ENCODE measurements at regions not wholly inside any gene's neighbourhood (a gene's known extent, or its start where the extent isn't known, plus 50 kb on each side); places are given as distances from the start of the nearest gene placed in this dataset.
A peak's percentile ranks its signal among the peaks of the same experiment; 100 is the strongest.

DNA sequence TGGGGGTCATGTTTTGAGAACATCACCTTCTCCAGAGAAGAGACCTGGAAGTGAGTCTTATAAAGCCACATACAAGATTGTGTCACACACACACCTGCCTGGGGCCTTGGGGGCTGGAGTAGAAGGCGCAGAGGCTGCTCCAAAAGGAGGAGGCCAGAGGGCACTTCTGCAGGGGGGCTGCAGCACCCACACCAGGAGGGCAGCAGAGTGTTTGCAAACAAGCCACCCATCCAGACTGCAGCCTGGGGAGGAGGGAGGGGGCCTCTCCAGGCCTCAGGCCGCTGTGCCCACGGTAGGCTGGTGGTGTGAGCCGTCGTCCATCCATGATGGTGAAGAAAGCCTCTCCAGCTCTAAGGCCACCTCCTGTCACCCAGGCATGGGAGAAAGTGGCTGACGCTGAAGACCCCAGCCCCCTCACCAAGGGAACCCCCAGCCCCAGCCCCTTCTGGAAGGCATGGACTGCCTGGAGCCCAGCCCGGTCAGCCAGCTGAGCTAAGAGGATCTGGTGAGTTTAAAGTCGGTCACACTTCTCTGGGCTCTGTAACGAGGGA, 77.5 kb downstream of the FOXL3 start:
- no peaks in the 10 kb centered on the region for H3K9me3 ChIP-seq (ENCODE audit: severe bottlenecking)
- peaks cover 33% of the 10 kb centered on the region for H3K4me1 ChIP-seq (ENCODE audit: insufficient read depth, poor library complexity, severe bottlenecking)
- H3K36me3 ChIP-seq (ENCODE audit: low read depth): no peaks in the 10 kb centered on the region
- peak overlapping the region; percentile 85 for H3K27ac ChIP-seq (ENCODE audit: poor library complexity, severe bottlenecking)
- ATAC-seq (ENCODE audit: low read depth) (no peak), DNase-seq (ENCODE audit: low spot score) (no peak)
- no peak for TF ChIP-seq CTCF (IDR thresholded peaks at IDR 0.05; ENCODE audit: poor library complexity, severe bottlenecking)
- no peak overlapping the region for H3K4me3 ChIP-seq (ENCODE audit: severe bottlenecking)
- H3K27me3 ChIP-seq (ENCODE audit: insufficient read depth, poor library complexity, severe bottlenecking): no peaks in the 10 kb centered on the region

GRCh38 chr7:368651-369475, 78.9 kb downstream of the FOXL3 start:
- DNase-seq (ENCODE audit: low spot score) (peak; percentile 92), ATAC-seq (ENCODE audit: low read depth) (peak; percentile 79)
- no peaks in the 10 kb centered on the region for H3K27me3 ChIP-seq (ENCODE audit: insufficient read depth, poor library complexity, severe bottlenecking)
- TF ChIP-seq CTCF (IDR thresholded peaks at IDR 0.05; ENCODE audit: poor library complexity, severe bottlenecking): no peak
- peaks cover 33% of the 10 kb centered on the region for H3K4me1 ChIP-seq (ENCODE audit: insufficient read depth, poor library complexity, severe bottlenecking)
- no peaks in the 10 kb centered on the region for H3K36me3 ChIP-seq (ENCODE audit: low read depth)
- H3K4me3 ChIP-seq (ENCODE audit: severe bottlenecking): no peak overlapping the region
- H3K27ac ChIP-seq (ENCODE audit: poor library complexity, severe bottlenecking): peak overlapping the region; percentile 85
- no peaks in the 10 kb centered on the region for H3K9me3 ChIP-seq (ENCODE audit: severe bottlenecking)

- Histone ChIP-seq H3K27me3 (ENCODE audit: insufficient read depth, poor library complexity, severe bottlenecking) (no peaks in the 10 kb centered on the region), H3K36me3 (ENCODE audit: low read depth) (no peaks in the 10 kb centered on the region), H3K27ac (ENCODE audit: poor library complexity, severe bottlenecking) (peak overlapping the region; percentile 85), H3K4me1 (ENCODE audit: insufficient read depth, poor library complexity, severe bottlenecking) (peaks cover 33% of the 10 kb centered on the region), H3K4me3 (ENCODE audit: severe bottlenecking) (no peak overlapping the region), H3K9me3 (ENCODE audit: severe bottlenecking) (no peaks in the 10 kb centered on the region)
- DNase-seq (ENCODE audit: low spot score): peak; percentile 70
- ATAC-seq (ENCODE audit: low read depth): peak; percentile 56
- peak; percentile 19 for TF ChIP-seq CTCF (IDR thresholded peaks at IDR 0.05; ENCODE audit: poor library complexity, severe bottlenecking)
Measured at GRCh38 chr7:369476-370258, 79.7 kb downstream of the FOXL3 start.

GRCh38 chr7:370259-370625, 80.3 kb downstream of the FOXL3 start:
- H3K9me3 ChIP-seq (ENCODE audit: severe bottlenecking): no peaks in the 10 kb centered on the region

More at GRCh38 chr7:370259-370625, 80.3 kb downstream of the FOXL3 start:
- DNase-seq (ENCODE audit: low spot score): peak; percentile 49
- H3K36me3 ChIP-seq (ENCODE audit: low read depth): no peaks in the 10 kb centered on the region
- peaks cover 33% of the 10 kb centered on the region for H3K4me1 ChIP-seq (ENCODE audit: insufficient read depth, poor library complexity, severe bottlenecking)
- no peak overlapping the region for H3K4me3 ChIP-seq (ENCODE audit: severe bottlenecking)
- TF ChIP-seq CTCF (IDR thresholded peaks at IDR 0.05; ENCODE audit: poor library complexity, severe bottlenecking): no peak
- peak overlapping the region; percentile 85 for H3K27ac ChIP-seq (ENCODE audit: poor library complexity, severe bottlenecking)
- ATAC-seq (ENCODE audit: low read depth): peak; percentile 13; the same call in 2 of the 3 replicates
- no peaks in the 10 kb centered on the region for H3K27me3 ChIP-seq (ENCODE audit: insufficient read depth, poor library complexity, severe bottlenecking)
